G401.6 (cell line): ENCODE measurements at regions not wholly inside any gene's neighbourhood (a gene's known extent, or its start where the extent isn't known, plus 50 kb on each side); places are given as distances from the start of the nearest gene placed in this dataset.
A peak's percentile ranks its signal among the peaks of the same experiment; 100 is the strongest.
"Not testable (repeated sequence)": the region's sequence is repeated elsewhere in the genome, so short reads cannot be mapped to it uniquely, and the experiment has no call there.

ENCODE experiments used
- FAIRE-seq: peaks from 2 replicates; lab custom pipeline; 2012; peaks lifted over from hg19 to GRCh38; lab: Jason Lieb, UNC

DNA sequence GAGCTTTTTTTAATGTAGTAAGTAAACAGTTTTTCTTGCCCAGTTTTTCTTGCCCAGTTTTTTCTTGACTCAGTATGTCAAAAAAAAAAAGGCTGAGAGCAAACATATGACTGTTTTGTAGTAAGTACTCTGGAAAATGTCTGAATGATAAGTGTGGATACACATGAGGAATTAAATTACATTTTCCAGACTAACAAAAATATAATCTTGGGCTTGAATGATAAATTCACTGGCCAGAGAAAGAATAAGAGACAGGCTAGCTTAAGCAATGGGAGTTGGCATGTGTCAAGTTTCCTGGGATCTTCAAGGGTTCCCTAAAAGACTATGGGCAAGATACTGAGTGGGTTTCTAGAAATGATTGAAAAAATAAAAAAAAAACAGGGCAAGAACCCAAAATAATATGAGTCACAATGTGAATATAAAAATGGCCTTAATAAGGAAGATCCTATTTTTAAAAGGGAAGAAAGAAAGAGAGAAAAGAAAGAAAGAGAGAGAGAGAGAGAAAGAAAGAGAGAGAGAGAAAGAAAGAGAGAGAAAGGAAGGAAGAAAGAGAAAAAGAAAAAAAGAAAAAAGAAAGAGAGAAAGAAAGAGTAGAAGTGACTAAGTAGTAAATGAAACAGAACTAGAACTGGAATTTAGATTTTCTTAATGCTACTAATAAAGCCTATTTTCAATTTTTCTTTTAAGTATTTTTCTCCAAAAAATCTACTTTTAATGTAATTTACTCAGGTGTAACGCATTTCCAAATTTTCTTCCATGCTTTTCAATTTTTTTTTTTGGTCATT is 60.2 kb downstream of the TFPI2 start:
- no peak for FAIRE-seq

DNA sequence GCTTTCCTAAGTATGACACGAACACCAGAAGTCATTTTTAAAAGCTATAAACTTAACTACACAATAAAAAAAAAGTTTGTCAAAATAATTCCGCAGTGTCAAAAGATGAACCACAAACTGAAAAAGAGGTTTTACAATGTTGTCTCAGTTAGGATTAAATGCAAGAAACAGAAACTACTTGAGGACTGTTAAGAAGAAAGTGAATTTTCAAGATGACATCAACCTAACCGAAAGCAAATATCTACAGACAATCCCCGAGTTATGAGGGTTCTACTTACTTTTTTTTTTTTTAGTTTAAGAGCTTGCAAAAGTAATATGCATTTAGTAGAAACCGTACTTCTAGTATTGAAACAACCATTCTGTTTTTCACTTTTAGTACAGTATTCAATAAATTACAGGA is 62.3 kb downstream of the TFPI2 start:
- no peak for FAIRE-seq

DNA sequence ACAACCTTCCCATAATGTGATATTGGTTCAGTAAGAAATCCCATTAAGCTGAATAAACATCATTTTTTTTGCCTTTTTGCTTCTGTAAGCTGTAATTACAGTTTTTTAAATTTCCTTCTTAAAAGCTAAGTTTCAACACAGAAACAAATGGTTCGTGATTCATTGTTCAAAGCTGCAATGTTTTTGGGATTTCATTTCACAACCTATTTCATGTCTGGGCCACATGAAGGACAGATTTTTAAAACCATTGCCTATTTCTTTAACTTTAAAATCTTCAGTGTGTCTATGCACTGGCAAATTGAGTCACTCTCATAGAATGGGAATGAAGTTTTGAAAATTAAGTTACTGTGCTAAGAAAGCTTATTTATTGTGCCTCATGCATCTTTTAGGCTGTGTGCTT is 66.9 kb downstream of the TFPI2 start:
- FAIRE-seq: no peak

DNA sequence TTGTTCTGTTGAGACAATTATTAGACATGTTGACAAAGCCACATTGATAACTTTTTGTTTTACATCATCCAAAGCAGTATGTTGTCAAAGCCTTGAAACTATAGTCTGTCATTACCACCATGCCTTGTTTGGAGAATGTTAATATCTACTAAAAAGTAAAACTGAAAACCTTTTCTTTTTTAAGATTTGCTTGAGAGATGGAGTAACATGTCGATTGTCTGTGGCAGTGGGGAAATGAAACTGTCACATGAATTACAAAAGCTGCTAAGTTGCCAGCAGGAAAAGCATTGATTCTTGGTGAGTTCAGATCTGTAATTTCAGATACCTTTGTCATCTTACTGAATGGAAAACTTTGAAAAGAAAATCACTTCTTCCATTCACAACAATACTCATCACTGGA is 69.1 kb downstream of the TFPI2 start:
- FAIRE-seq: no peak

DNA sequence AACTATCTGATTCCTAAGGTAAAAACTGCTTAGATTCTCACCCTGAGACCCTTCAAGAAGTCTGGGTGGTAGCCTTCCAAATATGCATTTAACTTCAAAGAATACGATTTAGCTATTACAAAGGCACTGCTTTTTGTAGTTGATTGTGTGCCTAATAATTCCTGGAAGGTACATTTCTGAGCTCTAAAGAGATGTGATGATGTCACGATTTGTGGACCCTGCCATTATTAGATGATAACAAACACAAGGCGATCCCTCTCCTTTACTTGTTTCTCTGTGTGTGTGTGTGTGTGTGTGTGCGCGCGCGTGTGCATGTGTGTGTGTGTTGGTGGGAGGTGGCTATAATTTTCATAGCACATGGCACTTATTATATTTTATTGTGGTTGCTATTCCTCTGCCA is 70.9 kb downstream of the TFPI2 start:
- FAIRE-seq: no peak

DNA sequence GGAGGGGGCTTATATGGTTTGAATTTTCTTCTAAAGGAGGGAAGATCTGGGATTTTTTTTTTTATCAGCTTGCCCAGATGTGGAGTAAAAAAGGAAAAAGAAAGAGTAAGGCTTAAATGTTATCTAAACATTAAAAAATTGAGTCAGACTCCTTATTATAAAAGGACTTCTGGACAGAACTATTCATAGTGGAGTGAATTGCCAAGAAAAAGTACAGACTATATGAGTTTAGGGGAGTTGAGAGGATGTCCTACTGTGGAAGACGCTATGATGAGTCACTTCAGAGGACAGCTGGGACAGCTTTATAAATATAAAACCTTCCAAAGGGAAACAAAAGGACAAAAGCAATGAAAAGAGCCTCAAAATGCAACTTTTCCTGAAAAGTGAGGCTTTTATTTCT is 73.0 kb downstream of the TFPI2 start:
- FAIRE-seq: no peak

DNA sequence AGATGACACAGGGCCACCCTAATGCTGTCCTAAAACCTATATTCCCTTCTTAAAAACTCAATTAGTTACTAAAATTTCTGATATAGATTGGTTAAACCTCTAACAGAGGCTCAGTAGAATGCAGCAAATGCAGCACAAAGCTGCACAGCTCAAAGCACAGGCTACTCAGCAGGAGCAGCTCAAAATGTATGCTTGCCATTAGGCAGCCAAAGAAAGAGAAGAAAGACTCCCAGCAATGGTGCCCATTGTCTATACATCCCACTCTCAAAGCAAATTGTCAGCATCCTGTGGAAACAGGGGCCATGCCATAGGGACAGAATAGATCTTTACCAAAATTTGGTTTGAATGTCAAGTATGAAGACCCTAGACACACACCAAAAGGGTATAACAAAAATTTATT is 73.5 kb downstream of the TFPI2 start:
- FAIRE-seq: no peak

DNA sequence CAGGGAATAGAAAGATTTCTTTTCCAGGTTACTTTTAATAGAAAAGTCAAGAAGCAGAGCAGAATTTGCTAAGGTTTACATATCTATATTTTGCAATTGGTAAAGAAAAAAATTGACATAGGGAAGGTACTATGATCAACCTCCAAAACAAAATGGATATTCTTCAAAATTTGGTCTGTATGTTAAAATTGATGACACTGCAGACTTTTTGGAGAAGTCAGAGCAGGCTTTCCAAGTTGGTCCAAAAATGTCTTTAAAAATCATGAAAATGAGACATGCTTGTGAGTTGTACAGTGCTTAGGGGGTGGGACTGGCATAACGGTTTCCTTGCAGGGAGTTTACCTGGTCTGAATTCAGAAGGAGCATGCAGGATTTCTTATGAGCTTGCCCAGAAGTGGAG is 77.0 kb downstream of the TFPI2 start:
- no peak for FAIRE-seq

DNA sequence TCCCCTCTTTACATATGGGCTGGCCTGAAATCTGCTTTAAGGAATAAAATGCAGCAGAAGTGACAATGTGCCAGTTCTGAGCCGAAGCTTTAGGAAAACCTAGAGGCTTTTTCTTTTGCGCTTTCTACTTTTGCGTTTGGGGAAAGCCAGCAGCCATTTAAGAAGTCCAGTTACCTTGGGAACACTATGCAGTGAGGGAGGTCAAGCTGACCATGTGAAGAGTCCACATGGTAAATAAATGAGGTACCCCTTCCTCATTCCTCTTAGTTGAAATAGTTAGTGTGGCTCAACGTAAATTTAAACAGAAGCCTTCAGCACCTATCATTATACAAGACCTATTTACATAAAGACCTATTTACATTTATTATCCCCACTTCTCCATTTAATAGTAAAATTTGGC is 78.5 kb downstream of the TFPI2 start:
- no peak for FAIRE-seq

DNA sequence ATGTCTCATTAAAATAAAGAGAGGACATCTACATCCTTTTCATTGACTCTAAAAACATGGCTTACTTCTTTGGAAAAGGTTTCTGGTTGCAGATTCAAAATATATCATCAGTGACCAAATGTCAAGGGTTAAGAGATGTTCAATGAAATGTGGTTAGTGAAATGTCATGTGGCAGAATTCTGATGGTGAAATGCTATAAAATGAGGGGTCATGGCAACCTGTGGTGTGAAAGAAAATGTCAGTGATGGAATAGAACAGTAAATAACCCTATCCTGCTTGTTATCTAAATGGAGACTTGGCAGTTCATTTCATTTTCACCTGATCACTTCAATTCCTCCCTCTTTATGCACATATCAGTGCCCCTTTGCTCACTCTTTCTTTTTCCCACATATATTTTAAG is 79.4 kb downstream of the TFPI2 start:
- FAIRE-seq: no peak

DNA sequence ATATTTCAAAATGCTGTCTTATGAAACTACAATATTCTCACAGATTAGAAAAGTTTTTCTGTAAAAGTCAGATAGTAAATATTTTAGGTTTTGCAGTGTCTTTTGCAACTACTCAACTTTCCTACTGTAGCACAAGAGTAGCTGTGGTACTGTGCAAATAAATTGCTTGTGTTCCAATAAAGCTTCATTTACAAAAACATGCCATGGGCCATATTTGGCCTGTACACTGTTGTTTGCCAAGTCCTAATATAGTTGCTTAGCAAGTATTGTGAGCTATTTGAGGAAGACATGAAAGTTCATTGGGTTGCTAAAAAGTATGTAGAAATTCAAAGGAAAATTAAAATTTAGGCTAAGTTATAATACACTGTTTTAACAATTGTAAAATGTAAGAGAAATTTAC is 80.0 kb downstream of the TFPI2 start:
- FAIRE-seq: no peak

DNA sequence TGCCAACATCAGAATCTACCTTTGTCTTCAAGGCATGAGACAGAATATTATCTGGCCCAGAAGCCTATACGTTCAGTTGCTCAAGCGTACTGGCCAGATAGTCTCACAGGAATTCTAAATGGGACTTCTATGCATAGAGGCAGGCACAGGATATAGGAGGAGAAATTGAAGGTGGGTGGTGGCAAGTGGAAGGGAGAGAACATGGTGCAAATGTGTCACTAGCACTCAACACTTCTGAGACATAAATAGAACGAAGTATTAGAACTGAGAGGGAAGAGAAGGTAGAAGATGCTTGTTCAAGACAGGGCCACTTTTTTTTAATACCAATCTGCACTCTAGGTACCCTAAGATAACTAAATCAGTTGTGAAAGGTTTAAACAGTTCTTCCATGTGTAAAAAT is 85.8 kb downstream of the TFPI2 start:
- no peak for FAIRE-seq

DNA sequence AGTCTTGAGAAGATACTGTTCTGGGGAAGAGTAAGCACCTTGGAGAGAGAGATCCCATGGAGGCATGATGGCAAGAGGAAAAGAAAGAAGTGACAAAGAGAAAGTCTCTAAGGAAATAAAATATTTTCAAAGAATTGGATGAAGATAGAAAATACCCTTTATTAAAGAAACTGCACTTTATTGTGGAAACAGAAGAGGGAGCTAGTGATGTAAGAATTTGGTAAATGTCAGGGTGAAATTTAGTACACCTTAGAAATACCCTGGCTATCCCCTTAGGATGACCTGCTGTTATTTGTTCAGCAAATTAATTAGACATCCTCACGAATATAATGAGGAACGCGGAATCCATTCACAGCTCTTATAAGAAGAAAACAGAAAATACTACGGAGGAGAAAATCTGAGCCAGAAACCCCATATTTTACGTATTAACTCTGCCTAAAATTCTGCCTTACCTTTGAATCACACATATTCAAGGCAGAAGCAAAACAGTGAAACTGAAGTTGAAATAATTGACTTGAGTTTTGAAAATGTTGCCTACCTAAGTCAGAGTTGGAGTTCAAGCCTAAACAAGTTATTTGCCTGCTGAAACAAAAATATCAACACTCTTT is 90.7 kb downstream of the TFPI2 start:
- peak; percentile 41 for FAIRE-seq

DNA sequence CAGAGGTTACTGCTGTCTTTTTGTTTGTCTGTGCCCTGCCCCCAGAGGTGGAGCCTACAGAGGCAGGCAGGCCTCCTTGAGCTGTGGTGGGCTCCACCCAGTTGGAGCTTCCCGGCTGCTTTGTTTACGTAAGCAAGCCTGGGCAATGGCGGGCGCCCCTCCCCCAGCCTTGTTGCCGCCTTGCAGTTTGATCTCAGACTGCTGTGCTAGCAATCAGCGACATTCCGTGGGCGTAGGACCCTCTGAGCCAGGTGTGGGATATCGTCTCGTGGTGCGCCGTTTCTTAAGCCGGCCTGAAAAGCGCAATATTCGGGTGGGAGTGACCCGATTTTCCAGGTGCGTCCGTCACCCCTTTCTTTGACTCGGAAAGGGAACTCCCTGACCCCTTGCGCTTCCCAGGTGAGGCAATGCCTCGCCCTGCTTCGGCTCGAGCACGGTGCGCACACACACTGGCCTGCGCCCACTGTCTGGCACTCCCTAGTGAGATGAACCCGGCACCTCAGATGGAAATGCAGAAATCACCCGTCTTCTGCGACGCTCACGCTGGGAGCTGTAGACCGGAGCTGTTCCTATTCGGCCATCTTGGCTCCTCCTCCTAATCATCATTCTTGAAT is 97.4 kb downstream of the TFPI2 start:
- FAIRE-seq: not testable (repeated sequence)

DNA sequence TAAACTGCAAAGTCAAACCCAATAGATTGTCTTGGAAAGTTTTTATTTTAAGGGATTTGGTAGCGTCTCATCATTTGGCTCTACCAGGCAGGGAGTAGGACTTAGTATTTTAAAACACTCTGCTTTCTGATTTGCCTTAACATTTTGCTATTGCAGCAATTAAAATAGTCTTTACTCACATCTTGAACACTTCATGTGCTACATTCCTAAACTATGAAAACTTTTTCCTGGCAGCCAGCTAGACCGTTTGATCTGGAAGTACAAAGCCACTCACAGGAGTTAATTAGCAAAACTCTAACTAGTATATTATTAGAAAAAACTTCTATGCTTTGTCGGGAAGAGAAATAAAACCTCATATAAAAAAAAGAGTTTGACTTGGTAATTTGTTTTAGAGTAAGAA is 111.4 kb downstream of the TFPI2 start:
- FAIRE-seq: no peak

DNA sequence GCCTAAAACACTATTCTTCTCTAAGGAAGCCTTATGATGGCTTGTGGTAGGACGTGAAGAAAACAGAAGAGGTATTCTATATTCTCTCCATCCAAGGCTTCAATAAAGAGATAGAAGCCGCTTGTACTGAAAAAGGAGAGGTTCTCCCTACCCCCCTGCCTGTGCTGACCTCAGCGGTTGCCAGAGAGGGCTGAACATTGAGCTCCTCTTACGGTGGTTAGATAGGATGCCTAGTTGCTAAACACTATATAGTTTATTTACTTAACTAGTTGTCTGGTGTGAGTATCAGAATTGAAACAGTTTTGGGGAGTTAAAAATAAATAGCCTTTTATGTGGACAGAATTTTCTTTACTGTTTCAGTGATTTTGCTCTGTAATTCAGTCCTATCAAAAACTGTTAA is 112.2 kb downstream of the TFPI2 start:
- no peak for FAIRE-seq

DNA sequence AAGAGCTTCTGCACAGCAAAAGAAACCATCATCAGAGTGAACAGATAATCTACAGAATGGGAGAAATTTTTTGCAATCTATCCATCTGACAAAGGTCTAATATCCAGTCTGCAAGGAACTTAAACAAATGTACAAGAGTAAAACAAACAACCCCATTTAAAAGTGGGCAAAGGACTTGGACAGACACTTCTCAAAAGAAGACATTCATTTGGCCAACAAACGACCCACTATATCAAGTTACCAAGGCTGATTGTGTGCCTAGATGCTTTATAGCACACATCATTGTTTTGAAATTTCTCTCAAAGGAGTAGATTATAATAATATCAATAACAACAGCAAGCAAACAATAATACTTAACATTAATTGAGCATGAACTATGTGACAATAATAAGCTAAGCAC is 117.1 kb downstream of the TFPI2 start:
- FAIRE-seq: no peak

DNA sequence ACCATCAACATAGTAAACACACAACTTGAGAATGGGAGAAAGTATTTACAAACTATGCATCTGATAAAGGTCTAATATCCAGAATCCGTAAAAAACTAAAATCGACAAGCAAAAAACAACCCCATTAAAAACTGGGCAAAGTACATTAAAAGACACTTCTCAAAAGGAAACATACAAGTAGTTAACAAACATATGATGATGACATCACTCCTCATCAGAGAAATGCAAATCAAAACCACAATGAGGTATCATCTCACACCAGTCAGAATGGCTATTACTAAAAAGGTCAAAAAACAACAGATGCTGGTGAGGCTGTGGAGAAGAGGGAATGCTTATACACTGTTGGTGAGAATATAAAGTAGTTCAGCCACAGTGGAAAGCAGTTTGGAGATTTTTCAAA is 125.1 kb downstream of the TFPI2 start:
- no peak for FAIRE-seq

DNA sequence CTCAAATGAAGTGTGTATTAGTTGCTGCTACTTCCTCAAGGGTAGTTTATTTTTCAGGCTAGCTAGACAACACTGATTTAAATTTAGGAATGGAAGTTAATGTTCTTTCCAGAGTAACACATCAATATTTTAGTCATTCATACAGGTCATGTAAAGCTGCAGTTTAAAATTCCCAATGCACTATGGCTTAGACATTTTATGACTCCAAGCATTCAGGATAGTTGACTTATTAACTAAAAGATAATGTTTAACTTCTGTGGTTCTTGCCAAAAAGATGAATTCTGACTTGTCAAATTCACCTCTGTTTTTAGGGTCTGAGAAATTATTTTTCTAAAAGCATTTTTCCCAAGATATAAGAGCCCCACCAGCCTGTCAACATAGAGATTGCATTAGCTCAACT is 131.9 kb downstream of the TFPI2 start:
- no peak for FAIRE-seq

DNA sequence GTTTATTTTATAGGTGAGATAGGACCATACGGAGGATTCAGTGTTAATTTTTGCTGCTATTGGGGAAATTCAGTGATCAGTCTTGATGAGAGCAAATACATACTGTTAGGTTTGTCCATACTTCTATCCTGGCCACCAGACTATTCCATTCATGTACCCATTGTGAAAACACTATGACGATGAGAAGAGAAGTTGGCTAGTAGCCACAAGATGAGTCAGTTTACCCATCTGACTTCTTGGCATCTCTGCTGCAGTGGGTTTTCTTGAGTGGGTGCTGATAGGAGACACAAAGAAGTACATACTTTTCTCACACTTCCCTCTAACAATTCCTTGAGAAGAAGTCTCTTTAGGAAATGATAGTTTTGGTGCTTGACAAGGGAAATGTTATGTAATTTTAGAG is 133.1 kb downstream of the TFPI2 start:
- no peak for FAIRE-seq

DNA sequence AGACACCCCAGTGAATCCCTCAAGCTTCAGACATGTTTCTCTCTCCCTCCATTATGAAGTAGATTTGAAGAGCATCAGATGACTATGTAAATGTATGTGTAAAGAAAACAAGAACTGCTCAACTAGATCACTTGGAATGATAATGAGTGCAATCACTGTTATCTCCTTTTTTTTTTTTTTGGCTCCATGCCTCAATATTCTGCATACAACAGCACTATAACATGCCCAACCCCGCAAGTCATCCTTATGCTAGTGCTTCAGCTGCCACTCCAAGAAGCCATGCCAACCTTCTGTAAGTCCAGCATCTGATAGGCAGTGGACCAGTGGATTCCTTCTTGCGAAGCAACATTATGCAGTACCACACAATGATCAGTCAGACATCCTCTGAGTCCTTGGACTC is 133.7 kb downstream of the TFPI2 start:
- FAIRE-seq: no peak

DNA sequence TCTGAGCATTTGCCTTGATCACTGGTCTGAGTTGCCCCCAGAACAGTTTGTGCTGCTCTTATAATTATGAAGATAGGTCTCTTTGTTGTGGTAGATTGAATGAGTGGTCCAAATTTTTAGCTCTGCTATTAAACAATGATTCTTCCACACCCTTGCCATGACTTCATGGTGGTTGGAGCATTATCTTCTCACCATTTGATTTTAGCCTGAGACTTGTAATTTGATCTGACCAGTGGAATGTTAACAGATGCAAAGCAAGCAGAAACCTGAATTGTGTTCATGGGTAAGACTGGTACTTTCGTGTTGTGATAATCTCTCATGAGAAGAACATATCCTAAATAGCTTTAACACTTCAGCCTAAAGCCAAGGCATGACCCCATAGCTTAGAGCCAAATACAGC is 139.1 kb downstream of the TFPI2 start:
- FAIRE-seq: no peak

DNA sequence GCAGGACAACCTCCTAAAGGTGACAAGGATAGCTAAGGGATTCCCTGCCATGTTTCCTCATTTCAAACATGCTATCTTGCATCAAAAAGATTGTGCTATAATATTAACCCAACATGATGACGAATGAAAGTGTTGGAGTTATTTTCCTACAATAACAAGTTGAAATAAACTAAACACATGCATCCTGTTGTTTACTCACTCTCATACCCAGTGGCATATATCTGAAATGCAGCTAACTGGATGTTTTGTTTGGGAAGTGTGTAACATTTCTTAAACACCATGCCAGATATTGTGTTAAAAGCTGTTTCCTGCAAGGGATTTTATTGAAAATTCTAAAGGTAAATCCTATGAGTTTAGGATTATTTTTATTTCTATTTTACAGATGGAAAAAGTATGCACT is 139.6 kb downstream of the TFPI2 start:
- FAIRE-seq: no peak

DNA sequence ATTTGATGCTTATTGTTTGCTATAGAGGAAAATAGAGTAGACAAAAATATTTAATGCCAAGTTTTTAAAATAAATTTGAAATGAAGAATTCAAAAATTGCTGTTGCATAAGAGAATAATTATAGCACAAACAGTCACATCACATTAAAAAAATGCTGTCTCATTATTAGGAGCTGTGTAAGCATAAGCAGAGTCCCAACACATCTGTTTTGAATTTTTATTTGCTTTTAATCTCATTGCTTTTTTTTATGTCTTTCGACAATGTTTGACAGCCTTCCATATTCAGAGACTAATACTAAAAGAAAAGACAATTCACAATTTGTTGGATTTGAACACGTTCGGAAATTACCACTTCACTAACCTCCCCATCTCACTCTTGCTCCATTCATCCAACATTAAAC is 143.5 kb downstream of the TFPI2 start:
- FAIRE-seq: no peak
